ENCODE measurements at regions not wholly inside any gene's neighbourhood (a gene's known extent, or its start where the extent isn't known, plus 50 kb on each side); places are given as distances from the start of the nearest gene placed in this dataset.

DNA sequence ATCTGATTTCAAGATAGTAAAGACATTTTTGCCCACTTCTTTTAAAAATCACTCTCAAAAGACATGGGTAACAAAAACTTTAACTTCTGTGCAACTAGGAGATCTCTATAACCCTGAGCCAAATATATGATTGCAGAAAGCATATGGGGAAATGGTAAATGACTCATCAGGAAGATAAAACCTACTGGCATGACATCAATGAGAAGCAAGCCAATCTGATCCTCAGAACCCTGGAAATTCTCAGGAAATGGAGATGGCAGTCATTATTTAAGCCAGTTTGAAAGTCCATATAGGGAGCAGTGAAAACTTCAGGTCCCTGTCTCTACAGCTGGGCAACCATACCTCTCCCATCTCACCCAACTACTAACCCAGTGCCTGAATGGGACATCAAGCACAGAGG is 249.7 kb upstream of the NREP start:
- TF ChIP-seq CTCF (IDR thresholded peaks at IDR 0.05) (no peak), POLR2A (IDR thresholded peaks at IDR 0.05) (no peak)
- ATAC-seq: no peak
- intact Hi-C loops (cut with DNase I): no loop called here

DNA sequence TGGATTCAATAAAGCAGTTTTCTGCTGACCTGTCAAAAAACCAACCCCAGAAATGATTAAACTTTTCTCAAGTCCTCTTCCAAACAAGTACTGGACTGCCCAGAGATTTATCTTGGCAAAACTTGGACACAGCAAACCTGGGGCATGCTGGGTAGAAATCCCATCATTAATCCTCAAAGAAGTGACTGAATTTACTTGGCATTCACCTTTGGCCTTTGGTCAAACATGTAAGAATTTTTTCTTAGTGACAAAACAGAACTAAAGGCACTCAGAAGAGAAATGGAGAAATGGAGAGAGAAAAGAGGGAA is 248.6 kb upstream of the NREP start:
- Histone ChIP-seq H3K4me1 (no peaks in the 10 kb centered on the region), H3K4me3 (no peak overlapping the region), H3K27me3 (no peaks in the 10 kb centered on the region), H3K27ac (no peak overlapping the region), H3K36me3 (replicated peaks in 1 of 2; ENCODE audit: insufficient read depth in 1 of 2, low read depth in 2 of 2) (no peaks in the 10 kb centered on the region), H3K9me3 (no peaks in the 10 kb centered on the region)
- intact Hi-C loops (cut with DNase I): no loop called here
- DNase-seq (no peak), ATAC-seq (no peak)
- TF ChIP-seq CTCF (IDR thresholded peaks at IDR 0.05) (no peak), POLR2A (IDR thresholded peaks at IDR 0.05) (no peak)

More for the DNA sequence above, 249.7 kb upstream of the NREP start:
- no peaks in the 10 kb centered on the region for H3K27me3 ChIP-seq
- DNase-seq: no peak
- H3K27ac ChIP-seq: no peak overlapping the region
- H3K36me3 ChIP-seq (replicated peaks in 1 of 2; ENCODE audit: insufficient read depth in 1 of 2, low read depth in 2 of 2): no peaks in the 10 kb centered on the region
- peaks cover 2% of the 10 kb centered on the region for H3K4me1 ChIP-seq
- no peak overlapping the region for H3K4me3 ChIP-seq
- H3K9me3 ChIP-seq: no peaks in the 10 kb centered on the region

- TF ChIP-seq POLR2A (IDR thresholded peaks at IDR 0.05) (no peak), CTCF (IDR thresholded peaks at IDR 0.05) (no peak)
- H3K4me3 ChIP-seq: no peak overlapping the region
- ATAC-seq (no peak), DNase-seq (no peak)
- H3K9me3 ChIP-seq: no peaks in the 10 kb centered on the region
- intact Hi-C loops (cut with DNase I): no loop called here
- no peaks in the 10 kb centered on the region for H3K4me1 ChIP-seq
- H3K36me3 ChIP-seq (replicated peaks in 1 of 2; ENCODE audit: insufficient read depth in 1 of 2, low read depth in 2 of 2): no peaks in the 10 kb centered on the region
- H3K27ac ChIP-seq: no peak overlapping the region
- 76 to 83% methylated on average over 2 of the region's 2 CpGs for WGBS, 2 donors
- H3K27me3 ChIP-seq: no peaks in the 10 kb centered on the region
Observed at GRCh38 chr5:112004867-112005622, 248.1 kb upstream of the NREP start.

GRCh38 chr5:112002376-112002775 is 245.4 kb upstream of the NREP start:
- Histone ChIP-seq H3K4me3 (no peak overlapping the region), H3K27ac (no peak overlapping the region), H3K27me3 (no peaks in the 10 kb centered on the region), H3K36me3 (replicated peaks in 1 of 2; ENCODE audit: insufficient read depth in 1 of 2, low read depth in 2 of 2) (no peaks in the 10 kb centered on the region), H3K9me3 (no peaks in the 10 kb centered on the region), H3K4me1 (no peaks in the 10 kb centered on the region)
- no peak for TF ChIP-seq POLR2A (IDR thresholded peaks at IDR 0.05)
- TF ChIP-seq CTCF (IDR thresholded peaks at IDR 0.05): no peak
- ATAC-seq (no peak), DNase-seq (no peak)
- intact Hi-C loops (cut with DNase I): no loop called here

DNA sequence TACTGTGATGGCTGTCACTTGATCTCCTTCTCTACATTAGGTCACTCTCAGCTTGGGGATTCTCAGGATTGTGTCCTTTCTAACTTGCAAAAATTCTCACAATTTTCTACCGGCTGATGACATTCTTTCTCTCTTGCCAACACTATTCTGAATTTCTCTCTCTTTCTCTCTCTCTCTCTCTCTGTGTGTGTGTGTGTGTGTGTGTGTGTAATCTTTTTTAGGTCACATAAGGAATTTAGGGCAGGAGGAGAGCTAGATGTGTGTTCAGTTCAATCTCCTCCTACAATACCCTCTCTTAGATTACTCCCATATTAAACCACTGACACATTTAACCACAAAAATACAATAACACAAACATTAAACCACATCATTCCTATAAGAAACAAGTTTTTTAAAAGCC is 242.3 kb upstream of the NREP start:
- no peak overlapping the region for H3K27ac ChIP-seq
- 92 to 95% methylated on average over 1 of the region's 1 CpG for WGBS, 2 donors
- ATAC-seq: no peak
- intact Hi-C loops (cut with DNase I): no loop called here
- no peak overlapping the region for H3K4me3 ChIP-seq
- no peaks in the 10 kb centered on the region for H3K36me3 ChIP-seq (replicated peaks in 1 of 2; ENCODE audit: insufficient read depth in 1 of 2, low read depth in 2 of 2)
- H3K27me3 ChIP-seq: no peaks in the 10 kb centered on the region
- H3K9me3 ChIP-seq: no peaks in the 10 kb centered on the region
- H3K4me1 ChIP-seq: no peaks in the 10 kb centered on the region
- no peak for DNase-seq
- TF ChIP-seq CTCF (IDR thresholded peaks at IDR 0.05) (no peak), POLR2A (IDR thresholded peaks at IDR 0.05) (no peak)
